Body of pancreas (tissue), 4 donors: ENCODE measurements at regions not wholly inside any gene's neighbourhood (a gene's known extent, or its start where the extent isn't known, plus 50 kb on each side); places are given as distances from the start of the nearest gene placed in this dataset.

ENCODE experiments used
- ATAC-seq: fragments of 150-250 bp; one replicate; pipeline ENCODE4 v1.9.1; 2016
- DNase-seq, 4 donors: peaks; one replicate each; pipeline ENCODE4 v3.0.0-alpha.2; 2019
- H3K27ac ChIP-seq, 4 donors: fragments of 200-600 bp; sonication (generic); 1 replicate in 3 of 4; 2 replicates in 1 of 4; pipeline versions ENCODE4 v1.5.1 to v1.6.1; 2016 to 2019; ENCODE audit warnings: mild to moderate bottlenecking in 1 of 4, mixed read lengths in 1 of 4, moderate library complexity in 1 of 4
- H3K27me3 ChIP-seq, 2 donors: fragments of 200-600 bp; sonication (generic); one replicate each; pipeline ENCODE4 v1.6.0; 2016; ENCODE audit warnings: mild to moderate bottlenecking in 1 of 2
- H3K36me3 ChIP-seq, 2 donors: fragments of 200-600 bp; sonication (generic); replicated peaks in 1 of 2; 2 replicates each; pipeline ENCODE4 v1.5.1; 2016; ENCODE audit warnings: low read depth in 2 of 2; ENCODE audit not compliant: insufficient read depth in 1 of 2
- H3K4me1 ChIP-seq: fragments of 200-600 bp; sonication (generic); one replicate; pipeline ENCODE4 v1.6.0; 2016
- H3K4me3 ChIP-seq, 2 donors: fragments of 200-600 bp; sonication (generic); 1 replicate in 1 of 2; 2 replicates in 1 of 2; pipeline ENCODE4 v1.5.1; 2016 to 2019
- H3K9me3 ChIP-seq, 3 donors: fragments of 200-600 bp; sonication (generic); 1 replicate in 2 of 3; 2 replicates in 1 of 3; pipeline ENCODE4 v1.5.1; 2016
- CTCF ChIP-seq, 7 experiments: fragments of 450-650 bp in 4 of 7; fragments of 200-600 bp in 3 of 7; sonication (generic) in 3 of 7; IDR thresholded peaks; one replicate each; pipeline ENCODE4 v1.5.1; 2016 to 2019; ENCODE audit warnings: antibody characterized with exemption in 7 of 7
- POLR2A ChIP-seq, 3 donors: fragments of 450-650 bp; IDR thresholded peaks; one replicate each; pipeline ENCODE4 v1.6.1; 2016; ENCODE audit warnings: antibody characterized with exemption in 3 of 3, mild to moderate bottlenecking in 2 of 3
- WGBS, 2 donors: methylation state at CpG; one replicate each; pipeline ENCODE4 v1.1.5; 2017; 5-methylcytosine and 5-hydroxymethylcytosine counted together
- intact Hi-C: fragments of 100-400 bp; cut with DNase I; formaldehyde crosslinking; loops from one replicate; pipeline ENCODE4 v1.15.1; 2023

- Histone ChIP-seq H3K27ac (no peak overlapping the region), H3K4me1 (no peaks in the 10 kb centered on the region), H3K36me3 (no peaks in the 10 kb centered on the region), H3K4me3 (no peak overlapping the region), H3K27me3 (no peaks in the 10 kb centered on the region), H3K9me3 (no peaks in the 10 kb centered on the region)
- intact Hi-C loops = no loop called here
- DNase-seq = no peak
- ATAC-seq = no peak
- TF ChIP-seq CTCF (IDR thresholded peaks at IDR 0.05) (no peak), POLR2A (IDR thresholded peaks at IDR 0.05) (no peak)
- 71 to 82% methylated on average over 2 of the region's 2 CpGs for WGBS, 2 donors
Measured at GRCh38 chr2:193348055-193348454, 1153.3 kb upstream of the TMEFF2 start.

- DNase-seq (no peak), ATAC-seq (no peak)
- Histone ChIP-seq H3K27ac (no peak overlapping the region), H3K27me3 (no peaks in the 10 kb centered on the region), H3K36me3 (no peaks in the 10 kb centered on the region), H3K9me3 (no peaks in the 10 kb centered on the region), H3K4me1 (no peaks in the 10 kb centered on the region), H3K4me3 (no peak overlapping the region)
- intact Hi-C loops = no loop called here
- 54 to 63% methylated on average over 1 of the region's 1 CpG for WGBS, 2 donors
- no peak for TF ChIP-seq CTCF (IDR thresholded peaks at IDR 0.05)
- no peak for TF ChIP-seq POLR2A (IDR thresholded peaks at IDR 0.05)
Measured at GRCh38 chr2:193336781-193337180, 1142.0 kb upstream of the TMEFF2 start.

- no peaks in the 10 kb centered on the region for H3K36me3 ChIP-seq
- ATAC-seq (no peak), DNase-seq (no peak)
- no peak overlapping the region for H3K4me3 ChIP-seq
- TF ChIP-seq POLR2A (IDR thresholded peaks at IDR 0.05) = no peak
- no peak for TF ChIP-seq CTCF (IDR thresholded peaks at IDR 0.05)
- H3K9me3 ChIP-seq = no peaks in the 10 kb centered on the region
- no peaks in the 10 kb centered on the region for H3K27me3 ChIP-seq
- no peaks in the 10 kb centered on the region for H3K4me1 ChIP-seq
- no peak overlapping the region for H3K27ac ChIP-seq
- intact Hi-C loops = no loop called here
- 58 to 69% methylated on average over 1 of the region's 1 CpG for WGBS, 2 donors
Measured at GRCh38 chr2:193334401-193334800, 1139.7 kb upstream of the TMEFF2 start.

GRCh38 chr2:193333539-193333938, 1138.8 kb upstream of the TMEFF2 start:
- Histone ChIP-seq H3K4me3 (no peak overlapping the region), H3K9me3 (no peaks in the 10 kb centered on the region), H3K4me1 (no peaks in the 10 kb centered on the region), H3K27ac (no peak overlapping the region), H3K27me3 (no peaks in the 10 kb centered on the region), H3K36me3 (no peaks in the 10 kb centered on the region)
- ATAC-seq (no peak), DNase-seq (no peak)
- intact Hi-C loops = no loop called here
- WGBS, 2 donors = 72 to 86% methylated on average over 3 of the region's 3 CpGs
- no peak for TF ChIP-seq POLR2A (IDR thresholded peaks at IDR 0.05)
- TF ChIP-seq CTCF (IDR thresholded peaks at IDR 0.05) = no peak

GRCh38 chr2:193332941-193333340, 1138.2 kb upstream of the TMEFF2 start:
- no peak for TF ChIP-seq CTCF (IDR thresholded peaks at IDR 0.05)
- no peak for TF ChIP-seq POLR2A (IDR thresholded peaks at IDR 0.05)
- no peak overlapping the region for H3K27ac ChIP-seq
- no peaks in the 10 kb centered on the region for H3K27me3 ChIP-seq
- no peaks in the 10 kb centered on the region for H3K4me1 ChIP-seq
- H3K9me3 ChIP-seq = no peaks in the 10 kb centered on the region
- no peaks in the 10 kb centered on the region for H3K36me3 ChIP-seq
- no peak overlapping the region for H3K4me3 ChIP-seq
- no peak for ATAC-seq
- intact Hi-C loops = no loop called here
- WGBS, 2 donors = 28 to 44% methylated on average over 1 of the region's 1 CpG
- no peak for DNase-seq
